ENCODE measurements at regions not wholly inside any gene's neighbourhood (a gene's known extent, or its start where the extent isn't known, plus 50 kb on each side); places are given as distances from the start of the nearest gene placed in this dataset.
"Not testable (repeated sequence)": the region's sequence is repeated elsewhere in the genome, so short reads cannot be mapped to it uniquely, and the experiment has no call there.

DNA sequence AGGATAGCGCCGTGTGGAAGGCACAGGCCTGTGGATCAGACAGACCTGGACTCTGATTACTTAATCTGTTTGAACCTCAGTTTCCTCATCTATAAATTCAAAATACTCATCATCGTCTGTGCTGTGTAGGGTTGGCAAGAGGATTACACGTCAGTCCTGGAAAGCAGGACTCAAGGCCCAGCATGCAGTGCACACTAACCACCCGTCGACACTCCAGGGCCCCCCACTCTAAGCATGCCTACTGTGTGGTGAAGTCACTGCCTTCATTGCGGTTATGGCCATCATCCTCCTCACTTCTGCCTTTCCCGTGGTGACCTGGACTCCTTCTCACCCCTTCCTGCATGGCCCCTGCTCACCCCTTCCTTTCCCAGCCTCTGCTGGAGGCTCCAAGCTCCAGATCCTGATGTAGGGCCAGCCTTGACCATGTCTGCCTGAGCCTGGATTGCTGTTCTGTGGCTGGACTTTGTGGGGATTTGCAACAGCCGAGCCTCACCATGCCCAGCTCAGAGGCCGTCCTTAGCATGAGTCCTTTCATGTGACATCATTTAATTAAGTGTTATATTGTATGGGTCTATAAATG is 1158.0 kb downstream of the TBC1D22A start:
- DNase-seq = no peak

GRCh38 chr22:47919893-47920292 is 1157.4 kb downstream of the TBC1D22A start:
- no peak for DNase-seq

GRCh38 chr22:47919001-47919441 is 1156.6 kb downstream of the TBC1D22A start:
- DNase-seq = no peak

DNA sequence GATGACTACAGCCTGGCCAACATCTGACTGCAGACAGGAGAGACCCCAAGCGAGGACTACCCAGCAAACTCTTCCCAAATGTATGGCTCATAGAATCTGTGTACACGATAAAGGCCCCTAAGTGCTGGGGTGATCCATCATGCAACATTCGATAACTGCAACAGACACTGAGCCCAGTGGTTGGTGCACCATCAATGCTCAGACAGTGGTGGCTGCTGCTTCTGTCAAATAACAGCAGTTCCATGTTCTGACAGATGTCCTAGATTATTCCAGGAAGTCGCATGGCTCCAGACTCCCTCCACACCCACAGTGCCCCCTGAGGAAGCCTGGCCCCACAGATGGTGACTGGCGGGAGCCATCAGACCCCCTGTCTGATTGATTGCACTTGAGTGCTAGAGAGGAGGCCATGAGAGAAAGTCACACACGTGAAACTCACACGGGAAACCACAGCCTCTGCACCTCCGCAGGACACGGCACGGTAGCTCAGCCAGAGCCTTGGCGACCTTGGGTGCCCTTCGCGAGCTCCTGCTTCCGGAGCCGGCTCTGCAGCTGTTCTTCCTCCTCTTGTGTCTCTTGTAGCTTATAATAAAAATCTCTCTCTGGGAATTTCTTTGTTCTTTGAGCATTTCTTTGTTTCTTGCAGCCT is 1155.9 kb downstream of the TBC1D22A start:
- no peak for DNase-seq

- DNase-seq = no peak
Measured at GRCh38 chr22:47914481-47915097, 1152.1 kb downstream of the TBC1D22A start.

DNA sequence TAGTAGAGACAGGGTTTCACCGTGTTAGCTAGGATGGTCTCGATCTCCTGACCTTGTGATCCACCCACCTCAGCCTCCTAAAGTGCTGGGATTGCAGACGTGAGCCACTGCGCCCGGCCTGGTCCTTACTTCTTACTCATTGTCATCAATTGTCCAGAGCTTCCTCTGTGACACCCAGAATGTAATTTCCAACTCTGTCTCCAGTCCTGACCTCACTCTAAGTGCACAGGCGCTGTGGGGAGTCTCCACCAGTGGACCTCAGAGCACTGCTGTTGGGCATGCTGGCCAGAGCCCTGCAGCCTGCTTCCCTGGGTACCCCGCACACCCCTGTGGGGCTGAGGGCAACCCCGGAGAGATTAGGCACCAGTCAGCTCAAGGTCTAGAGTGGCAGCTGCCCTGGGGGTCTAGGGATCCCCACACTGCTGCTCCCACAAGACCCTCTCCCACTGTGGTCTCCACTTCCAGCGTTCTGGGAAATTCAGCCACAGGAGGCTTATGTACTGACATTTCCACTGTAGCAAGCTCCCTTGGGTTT is 1140.3 kb downstream of the TBC1D22A start:
- no peak for DNase-seq

- DNase-seq = no peak
Measured at GRCh38 chr22:47901911-47902310, 1139.5 kb downstream of the TBC1D22A start.

DNA sequence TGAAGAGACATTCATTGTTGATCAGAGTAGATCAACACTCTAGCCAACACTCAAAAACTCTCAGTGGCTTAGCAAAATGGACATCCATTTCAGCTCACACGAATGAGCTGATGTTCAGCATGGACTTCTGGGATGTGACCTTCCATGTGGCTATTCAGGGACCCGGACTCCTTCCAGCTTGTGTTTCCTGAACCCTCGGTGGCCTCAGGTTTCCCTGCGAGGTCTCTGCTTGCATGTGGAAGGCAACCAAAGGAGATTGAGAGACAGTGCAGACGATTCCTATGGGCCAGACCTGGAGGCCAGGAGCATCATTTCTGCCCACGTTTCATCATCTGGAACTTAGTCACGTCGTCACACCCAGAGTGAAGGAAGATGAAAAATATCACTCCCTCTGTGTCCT is 1137.4 kb downstream of the TBC1D22A start:
- no peak for DNase-seq

GRCh38 chr22:47898946-47899345 is 1136.5 kb downstream of the TBC1D22A start:
- DNase-seq = no peak

DNA sequence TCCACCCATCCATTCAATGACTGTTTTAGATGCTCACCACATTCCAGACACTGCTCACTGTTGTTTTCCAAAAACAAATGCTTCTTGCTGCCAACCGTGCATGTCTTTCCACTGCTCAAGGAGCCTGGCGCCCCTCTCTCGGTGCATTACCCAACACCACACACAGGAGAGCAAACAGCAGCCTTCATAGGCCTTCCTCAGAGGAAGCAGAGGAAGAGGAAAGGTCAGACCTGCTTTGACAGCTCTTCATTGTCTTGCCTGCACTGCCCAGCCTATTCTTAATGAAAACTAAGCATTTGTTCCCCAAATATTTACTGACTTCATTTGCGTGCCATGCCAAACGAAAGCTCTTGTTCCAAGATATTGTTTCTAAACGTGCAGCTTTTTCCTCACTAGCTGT is 1129.2 kb downstream of the TBC1D22A start:
- DNase-seq = no peak

GRCh38 chr22:47888817-47889216 is 1126.4 kb downstream of the TBC1D22A start:
- DNase-seq = no peak

DNA sequence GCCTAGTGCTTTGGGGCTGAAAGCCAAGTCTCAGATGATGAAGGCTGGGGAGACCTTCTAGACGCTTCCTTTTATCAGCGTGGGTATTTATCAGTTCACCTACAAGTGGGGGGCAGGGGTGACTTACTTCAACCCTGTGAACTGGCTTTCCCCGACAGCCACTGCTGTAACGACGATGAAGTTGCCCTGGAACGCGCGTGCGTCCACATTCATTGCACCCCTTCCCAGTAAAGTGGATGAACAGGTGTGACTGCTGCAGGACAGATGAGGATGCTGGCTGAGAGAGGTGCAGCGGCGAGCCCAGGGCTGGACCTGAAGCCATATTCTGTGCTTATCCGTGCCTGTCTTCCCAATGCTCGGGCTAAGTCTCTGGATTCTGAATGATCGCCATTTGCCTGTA is 1122.3 kb downstream of the TBC1D22A start:
- DNase-seq = no peak

DNA sequence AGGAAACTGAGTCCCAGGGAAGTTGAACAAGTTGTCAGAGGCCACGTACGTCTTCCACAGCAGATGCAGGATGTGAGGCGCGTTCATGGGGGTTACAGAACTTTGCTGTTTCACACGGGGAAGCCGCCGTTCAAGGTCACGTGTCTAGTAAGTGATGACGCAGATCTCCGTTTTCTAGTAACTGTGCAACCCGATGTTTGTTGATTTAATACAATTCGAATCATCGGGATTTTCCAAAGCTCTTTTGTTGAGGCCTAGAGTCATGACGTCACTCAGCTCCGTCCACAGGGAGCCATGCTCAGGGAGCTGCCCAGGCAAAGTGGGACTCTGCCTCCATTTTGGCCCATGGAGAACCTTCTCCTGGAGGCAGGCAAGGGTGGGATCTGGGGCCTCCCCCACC is 1121.8 kb downstream of the TBC1D22A start:
- no peak for DNase-seq

- DNase-seq = no peak
Measured at GRCh38 chr22:47883757-47884156, 1121.3 kb downstream of the TBC1D22A start.

GRCh38 chr22:47879346-47879745 is 1116.9 kb downstream of the TBC1D22A start:
- no peak for DNase-seq

DNA sequence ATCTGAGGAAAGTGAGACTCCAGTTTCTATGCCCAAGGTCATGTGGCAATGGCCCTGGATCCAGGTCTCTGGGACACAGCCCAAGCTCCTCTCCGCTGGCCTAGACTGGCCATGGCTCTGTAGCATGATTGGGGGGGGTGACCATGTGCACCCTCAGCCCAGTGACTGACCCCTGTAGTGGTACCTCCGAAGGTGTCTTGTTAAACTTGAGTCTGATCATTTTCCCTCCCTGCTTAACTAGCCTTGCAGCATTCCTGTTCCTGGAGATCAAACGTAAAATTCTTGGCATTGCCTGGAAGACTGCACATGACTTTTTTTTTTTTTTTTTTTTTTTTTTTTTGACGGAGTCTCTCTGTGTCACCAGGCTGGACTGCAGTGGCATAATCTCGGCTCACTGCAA is 1116.0 kb downstream of the TBC1D22A start:
- no peak for DNase-seq

DNA sequence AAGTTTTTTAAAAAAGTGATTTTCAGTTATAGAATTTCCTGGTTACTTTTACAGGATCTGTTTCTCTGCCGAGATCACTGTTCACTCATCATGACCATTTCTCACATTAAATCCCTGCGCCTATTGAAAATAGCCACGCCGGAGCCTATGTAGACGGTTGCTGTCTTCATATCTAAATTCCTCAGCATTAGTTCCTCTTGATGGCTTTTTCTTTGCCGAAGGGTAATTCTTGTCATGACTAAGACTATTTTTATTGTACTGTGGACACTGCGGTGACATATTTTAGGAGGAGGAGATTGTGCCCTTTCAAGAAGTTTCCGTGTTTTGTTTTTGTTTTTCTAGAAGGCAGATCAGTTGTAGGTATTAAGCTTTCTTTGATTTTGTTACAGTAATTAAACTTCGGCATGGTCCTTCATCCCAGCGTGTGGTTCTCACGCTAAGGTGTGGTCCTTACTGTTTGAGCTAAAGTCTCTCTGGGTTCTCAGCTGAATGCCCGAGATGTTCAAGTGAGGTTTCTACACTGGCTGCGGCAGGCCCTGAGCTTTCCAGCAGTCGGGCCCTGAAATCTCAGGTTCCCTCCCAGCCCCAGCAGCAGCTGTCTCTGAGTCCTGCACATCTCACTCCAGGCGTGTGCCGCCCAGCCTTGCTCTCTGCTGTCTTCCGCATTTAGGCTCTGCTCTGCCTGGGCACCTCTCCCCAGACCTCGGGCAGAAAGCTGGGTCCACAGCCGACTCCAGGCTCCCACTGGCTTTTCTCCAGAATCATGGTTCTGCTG is 1110.5 kb downstream of the TBC1D22A start:
- DNase-seq = no peak

DNA sequence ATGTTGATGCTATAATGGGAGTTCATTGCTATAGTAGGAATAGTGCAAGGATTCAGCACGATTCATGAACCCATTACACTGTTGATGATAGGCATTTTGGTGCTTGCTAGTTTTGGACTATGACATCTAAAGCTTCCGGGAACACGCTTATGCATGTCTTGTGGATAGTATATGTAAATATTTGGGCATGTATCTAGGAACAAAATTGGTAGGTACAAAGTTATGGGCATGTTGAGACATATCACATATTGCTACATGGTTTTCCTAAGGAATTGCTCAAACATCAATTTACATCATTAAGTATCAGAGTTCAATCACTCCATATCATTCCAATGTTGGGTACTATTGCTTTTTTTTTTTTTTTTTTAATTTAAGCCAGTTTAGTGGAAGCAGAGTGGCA is 1103.2 kb downstream of the TBC1D22A start:
- no peak for DNase-seq

DNA sequence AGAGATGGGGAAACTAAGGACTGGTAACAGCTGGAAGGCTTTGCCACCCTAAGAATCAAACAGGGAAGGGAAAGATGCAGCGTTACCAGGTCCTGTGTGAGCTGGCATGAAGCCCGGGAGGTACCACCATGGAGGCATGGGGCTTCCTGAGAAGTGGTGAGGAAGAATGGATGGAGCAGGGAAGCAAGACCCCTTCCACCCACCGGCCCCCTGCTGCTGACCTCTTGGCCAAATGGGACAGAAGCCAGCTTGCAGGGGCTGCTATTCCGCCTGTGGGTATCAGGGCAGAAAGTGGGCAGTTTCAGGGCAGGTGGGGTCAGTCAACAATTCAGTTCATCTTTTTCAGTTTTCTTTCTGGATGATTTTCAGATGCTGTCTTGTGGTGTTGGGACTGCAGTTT is 1099.9 kb downstream of the TBC1D22A start:
- DNase-seq = no peak

DNA sequence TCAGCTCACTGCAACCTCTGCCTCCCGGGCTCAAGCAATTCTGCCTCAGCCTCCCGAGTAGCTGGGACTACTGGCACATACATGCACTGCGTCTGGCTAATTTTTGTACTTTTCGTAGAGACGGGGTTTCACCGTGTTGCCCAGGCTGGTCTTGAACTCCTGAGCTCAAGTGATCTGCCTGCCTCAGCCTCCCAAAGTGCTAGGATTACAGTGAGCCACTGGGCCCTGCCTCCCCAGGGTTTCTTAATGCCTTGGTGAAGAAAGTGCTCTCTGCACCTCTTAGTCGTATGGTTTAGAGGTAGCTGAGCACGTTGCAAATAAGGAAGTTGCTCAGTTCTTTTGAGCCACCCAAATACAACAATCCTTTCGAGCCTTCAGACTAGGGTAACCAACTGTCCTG is 1098.5 kb downstream of the TBC1D22A start:
- DNase-seq = not testable (repeated sequence)

GRCh38 chr22:47859881-47860525 is 1097.6 kb downstream of the TBC1D22A start:
- DNase-seq = no peak

GRCh38 chr22:47858773-47859306 is 1096.4 kb downstream of the TBC1D22A start:
- no peak for DNase-seq

DNA sequence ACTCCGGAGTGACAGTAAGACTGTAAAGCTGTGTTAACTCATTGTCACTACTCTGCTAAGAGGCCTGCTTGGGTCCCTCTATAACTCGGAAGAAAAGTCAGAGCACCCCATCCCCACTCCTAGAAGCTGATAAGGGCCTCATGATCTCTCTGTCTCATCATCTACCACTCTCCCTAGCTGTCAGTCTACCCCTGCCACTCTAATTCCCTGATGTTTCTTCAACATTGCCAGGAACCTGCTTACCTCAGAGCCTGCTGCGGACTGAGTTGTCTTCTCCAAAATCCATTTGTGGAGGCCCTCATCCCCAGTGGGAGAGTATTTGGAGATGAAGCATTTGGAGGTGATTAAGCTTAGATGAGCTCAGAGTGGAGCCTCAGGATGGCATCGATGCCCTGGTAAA is 1092.2 kb downstream of the TBC1D22A start:
- DNase-seq = no peak
